ENCODE measurements at regions not wholly inside any gene's neighbourhood (a gene's known extent, or its start where the extent isn't known, plus 50 kb on each side); places are given as distances from the start of the nearest gene placed in this dataset.

GRCh38 chr21:36606287-36606982 is 92.5 kb upstream of the SIM2 start:
- no peak for DNase-seq (ENCODE audit: low read depth)
- no peak overlapping the region for H3K4me3 ChIP-seq (ENCODE audit: low read depth, low read length)
- TF ChIP-seq, protein P1, sequence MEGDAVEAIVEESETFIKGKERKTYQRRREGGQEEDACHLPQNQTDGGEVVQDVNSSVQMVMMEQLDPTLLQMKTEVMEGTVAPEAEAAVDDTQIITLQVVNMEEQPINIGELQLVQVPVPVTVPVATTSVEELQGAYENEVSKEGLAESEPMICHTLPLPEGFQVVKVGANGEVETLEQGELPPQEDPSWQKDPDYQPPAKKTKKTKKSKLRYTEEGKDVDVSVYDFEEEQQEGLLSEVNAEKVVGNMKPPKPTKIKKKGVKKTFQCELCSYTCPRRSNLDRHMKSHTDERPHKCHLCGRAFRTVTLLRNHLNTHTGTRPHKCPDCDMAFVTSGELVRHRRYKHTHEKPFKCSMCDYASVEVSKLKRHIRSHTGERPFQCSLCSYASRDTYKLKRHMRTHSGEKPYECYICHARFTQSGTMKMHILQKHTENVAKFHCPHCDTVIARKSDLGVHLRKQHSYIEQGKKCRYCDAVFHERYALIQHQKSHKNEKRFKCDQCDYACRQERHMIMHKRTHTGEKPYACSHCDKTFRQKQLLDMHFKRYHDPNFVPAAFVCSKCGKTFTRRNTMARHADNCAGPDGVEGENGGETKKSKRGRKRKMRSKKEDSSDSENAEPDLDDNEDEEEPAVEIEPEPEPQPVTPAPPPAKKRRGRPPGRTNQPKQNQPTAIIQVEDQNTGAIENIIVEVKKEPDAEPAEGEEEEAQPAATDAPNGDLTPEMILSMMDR (conservative IDR thresholded peaks at IDR 0.05; ENCODE audit: low read depth, low read length), result no peak

DNA sequence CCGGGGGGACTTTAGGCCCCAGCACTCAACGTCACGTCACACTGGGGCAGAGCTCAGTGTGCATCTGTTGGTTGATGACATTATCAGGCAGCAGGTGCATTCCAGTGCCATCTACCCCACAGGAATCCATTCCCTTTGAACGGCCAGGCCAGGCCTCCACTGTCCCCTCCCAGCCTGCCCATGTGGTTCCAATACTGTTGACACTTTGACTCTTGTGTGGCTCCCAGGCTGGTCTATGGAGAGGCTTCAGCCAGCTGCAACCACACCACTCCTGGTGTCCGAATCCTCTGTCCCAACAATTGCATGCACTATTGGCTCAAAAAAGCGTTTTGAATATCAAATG is 92.0 kb upstream of the SIM2 start:
- no peak overlapping the region for H3K4me3 ChIP-seq (ENCODE audit: low read depth, low read length)
- no peak for DNase-seq (ENCODE audit: low read depth)
- TF ChIP-seq, protein P1 (conservative IDR thresholded peaks at IDR 0.05; ENCODE audit: low read depth, low read length), result no peak

DNA sequence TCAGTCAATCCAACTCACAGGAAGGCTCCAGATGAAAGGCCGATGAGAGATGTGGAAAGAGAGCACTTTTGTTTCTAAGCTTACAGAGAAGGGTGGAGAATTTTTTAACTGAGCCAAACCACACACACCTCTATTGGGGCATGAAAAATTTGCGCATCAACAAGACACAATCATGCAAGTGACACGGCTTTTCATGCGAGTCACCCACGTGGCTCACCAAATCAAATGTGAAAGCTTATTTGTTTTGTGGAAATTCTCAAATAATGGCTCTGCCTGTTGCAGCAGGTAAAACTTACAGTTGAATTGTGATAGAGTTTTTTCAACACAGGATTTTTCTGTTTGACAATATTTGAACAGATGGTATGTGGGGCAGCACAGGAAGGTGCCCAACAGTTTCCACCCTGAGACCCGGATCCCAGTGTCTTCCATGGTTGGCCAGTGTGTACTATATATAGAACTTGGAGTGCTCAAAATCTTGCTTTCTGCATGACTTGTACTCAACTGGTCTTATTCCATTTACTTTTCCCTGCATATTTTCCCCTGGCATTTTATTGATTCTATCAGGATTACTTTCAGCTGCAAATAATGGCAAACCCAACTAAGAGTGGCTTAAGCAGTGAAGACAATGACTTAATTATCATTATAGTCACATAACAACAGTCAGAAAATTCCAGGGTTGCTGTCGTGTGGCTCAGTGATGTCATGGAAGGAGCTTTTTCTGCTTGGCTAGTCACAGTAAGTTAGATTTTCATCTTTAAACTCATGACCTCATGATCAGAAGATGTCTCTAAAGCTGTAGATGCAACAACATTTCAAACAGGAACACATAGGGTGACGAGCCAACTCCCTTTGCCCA is 90.6 kb upstream of the SIM2 start:
- TF ChIP-seq, protein P1 (conservative IDR thresholded peaks at IDR 0.05; ENCODE audit: low read depth, low read length), result no peak
- H3K4me3 ChIP-seq (ENCODE audit: low read depth, low read length), result no peak overlapping the region
- DNase-seq (ENCODE audit: low read depth), result no peak

DNA sequence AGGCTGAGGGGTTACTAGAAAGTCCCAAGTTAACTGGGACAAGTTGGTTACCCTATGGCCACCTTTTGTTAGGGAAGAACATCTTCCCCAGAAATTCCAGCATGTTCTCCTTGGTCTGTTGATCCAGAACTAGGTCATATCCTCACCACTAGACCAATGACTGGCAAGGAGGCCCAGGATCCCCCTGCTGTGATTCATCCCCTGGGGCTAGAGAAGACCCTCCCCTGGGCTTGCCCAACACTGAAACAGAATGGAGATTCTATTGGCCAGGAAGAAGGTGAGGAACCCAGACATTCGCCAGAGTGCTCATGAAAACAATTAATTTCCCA is 90.1 kb upstream of the SIM2 start:
- no peak for DNase-seq (ENCODE audit: low read depth)
- TF ChIP-seq, protein P1 (conservative IDR thresholded peaks at IDR 0.05; ENCODE audit: low read depth, low read length), result no peak
- H3K4me3 ChIP-seq (ENCODE audit: low read depth, low read length), result no peak overlapping the region

- no peak for DNase-seq (ENCODE audit: low read depth)
- no peak overlapping the region for H3K4me3 ChIP-seq (ENCODE audit: low read depth, low read length)
- TF ChIP-seq, protein P1 (conservative IDR thresholded peaks at IDR 0.05; ENCODE audit: low read depth, low read length), result no peak
Observed at GRCh38 chr21:36609654-36610053, 89.3 kb upstream of the SIM2 start.

- TF ChIP-seq, protein P1 (conservative IDR thresholded peaks at IDR 0.05; ENCODE audit: low read depth, low read length), result no peak
- no peak overlapping the region for H3K4me3 ChIP-seq (ENCODE audit: low read depth, low read length)
- peak; percentile 60 for DNase-seq (ENCODE audit: low read depth)
Observed at GRCh38 chr21:36610201-36610600, 88.7 kb upstream of the SIM2 start.

DNA sequence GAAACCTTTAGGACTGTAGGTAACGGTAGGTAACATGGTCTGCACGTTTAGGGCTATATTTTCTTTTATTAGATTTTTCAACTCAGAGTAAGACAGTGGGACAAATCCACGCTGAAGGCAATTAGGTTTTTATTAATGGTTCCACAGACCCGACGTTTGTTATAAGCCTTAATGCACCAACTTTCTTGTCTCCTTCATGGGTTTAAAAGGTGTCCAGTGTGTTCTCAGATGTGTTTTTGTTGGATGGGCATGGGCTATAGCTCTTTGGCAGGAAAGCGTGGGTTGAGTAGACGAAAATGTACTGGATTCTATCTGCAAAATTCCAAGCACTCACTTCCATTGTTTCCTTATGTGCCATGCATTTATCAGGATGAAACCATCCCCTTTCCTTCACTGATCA is 88.0 kb upstream of the SIM2 start:
- TF ChIP-seq, protein P1 (conservative IDR thresholded peaks at IDR 0.05; ENCODE audit: low read depth, low read length), result no peak
- H3K4me3 ChIP-seq (ENCODE audit: low read depth, low read length), result no peak overlapping the region
- DNase-seq (ENCODE audit: low read depth), result no peak
